ENCODE measurements at regions not wholly inside any gene's neighbourhood (a gene's known extent, or its start where the extent isn't known, plus 50 kb on each side); places are given as distances from the start of the nearest gene placed in this dataset.

- TF ChIP-seq CTCF (conservative IDR thresholded peaks at IDR 0.05; ENCODE audit: low read depth, low read length) (no peak), EZH2 (IDR thresholded peaks at IDR 0.05; ENCODE audit: low read length, unreplicated experiment) (no peak)
Observed at GRCh38 chr22:35197886-35198285, 59.4 kb upstream of the HMGXB4 start.
